ENCODE measurements at regions not wholly inside any gene's neighbourhood (a gene's known extent, or its start where the extent isn't known, plus 50 kb on each side); places are given as distances from the start of the nearest gene placed in this dataset.
"Not testable (repeated sequence)": the region's sequence is repeated elsewhere in the genome, so short reads cannot be mapped to it uniquely, and the experiment has no call there.

DNA sequence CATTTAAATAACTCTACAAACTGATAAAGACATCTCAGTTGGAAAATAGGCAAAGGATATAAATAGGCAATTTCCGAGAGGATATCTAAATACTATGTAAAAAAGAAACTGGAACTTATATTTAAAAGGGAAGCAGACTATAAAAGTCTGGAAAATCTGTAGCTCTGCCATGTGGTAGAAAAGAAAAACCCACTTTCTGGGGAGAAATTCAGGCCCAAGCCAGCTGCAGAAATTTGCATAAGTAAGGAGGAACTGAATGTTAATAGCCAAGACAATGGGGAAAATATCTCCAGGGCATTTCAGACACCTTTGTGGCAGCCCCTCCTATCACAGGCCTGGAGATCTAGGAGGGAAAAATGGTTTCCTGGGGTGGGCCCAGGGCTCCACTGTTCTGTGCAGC, 97.8 kb upstream of the ZBED5 start:
- Histone ChIP-seq H3K79me2 (no peaks in the 10 kb centered on the region), H3K9me3 (ENCODE audit: low read depth) (no peaks in the 10 kb centered on the region), H3K4me2 (no peak overlapping the region), H3K4me1 (ENCODE audit: insufficient read depth) (no peaks in the 10 kb centered on the region), H3K27me3 (no peaks in the 10 kb centered on the region), H2AFZ (no peak overlapping the region), H3K27ac (no peak overlapping the region), H3K36me3 (replicated peaks; ENCODE audit: insufficient read depth, low read depth) (no peaks in the 10 kb centered on the region), H3K9me2 (replicated peaks; ENCODE audit: insufficient read depth) (no peaks in the 10 kb centered on the region), H4K20me1 (ENCODE audit: insufficient read depth, poor library complexity, severe bottlenecking) (no peaks in the 10 kb centered on the region), H3K4me3 (no peak overlapping the region)
- DNase-seq (ENCODE audit: low spot score): no peak
- 82% methylated on average over 1 of the region's 1 CpG for WGBS (ENCODE audit: low lambda C conversion rate, missing lambda C conversion rate)
- TF ChIP-seq EZH2 (IDR thresholded peaks at IDR 0.05; ENCODE audit: borderline replicate concordance): no peak
- no peak for TF ChIP-seq EZH2phosphoT487 (IDR thresholded peaks at IDR 0.05; ENCODE audit: low read depth, severe bottlenecking, unreplicated experiment)
- TF ChIP-seq, protein P1, sequence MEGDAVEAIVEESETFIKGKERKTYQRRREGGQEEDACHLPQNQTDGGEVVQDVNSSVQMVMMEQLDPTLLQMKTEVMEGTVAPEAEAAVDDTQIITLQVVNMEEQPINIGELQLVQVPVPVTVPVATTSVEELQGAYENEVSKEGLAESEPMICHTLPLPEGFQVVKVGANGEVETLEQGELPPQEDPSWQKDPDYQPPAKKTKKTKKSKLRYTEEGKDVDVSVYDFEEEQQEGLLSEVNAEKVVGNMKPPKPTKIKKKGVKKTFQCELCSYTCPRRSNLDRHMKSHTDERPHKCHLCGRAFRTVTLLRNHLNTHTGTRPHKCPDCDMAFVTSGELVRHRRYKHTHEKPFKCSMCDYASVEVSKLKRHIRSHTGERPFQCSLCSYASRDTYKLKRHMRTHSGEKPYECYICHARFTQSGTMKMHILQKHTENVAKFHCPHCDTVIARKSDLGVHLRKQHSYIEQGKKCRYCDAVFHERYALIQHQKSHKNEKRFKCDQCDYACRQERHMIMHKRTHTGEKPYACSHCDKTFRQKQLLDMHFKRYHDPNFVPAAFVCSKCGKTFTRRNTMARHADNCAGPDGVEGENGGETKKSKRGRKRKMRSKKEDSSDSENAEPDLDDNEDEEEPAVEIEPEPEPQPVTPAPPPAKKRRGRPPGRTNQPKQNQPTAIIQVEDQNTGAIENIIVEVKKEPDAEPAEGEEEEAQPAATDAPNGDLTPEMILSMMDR (IDR thresholded peaks at IDR 0.05; ENCODE audit: poor library complexity): no peak

DNA sequence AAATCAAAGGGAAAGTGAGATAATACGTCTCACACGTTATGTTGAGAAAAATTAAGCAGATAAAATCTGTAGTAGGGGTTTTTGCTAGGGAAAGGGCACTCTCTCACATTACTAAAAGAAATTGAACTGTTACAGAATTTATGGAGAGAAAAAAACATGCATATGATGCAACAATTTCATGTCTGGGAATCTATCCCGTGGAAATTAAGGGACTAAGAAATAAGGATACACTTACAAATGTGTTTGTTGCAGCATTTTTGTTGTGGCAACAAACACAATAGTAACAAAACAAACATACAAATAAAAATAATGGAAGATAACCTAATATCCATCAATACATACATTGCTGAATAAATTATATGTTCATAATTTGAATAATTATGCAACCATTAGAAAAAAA, 96.3 kb upstream of the ZBED5 start:
- no peaks in the 10 kb centered on the region for H3K79me2 ChIP-seq
- no peaks in the 10 kb centered on the region for H3K27me3 ChIP-seq
- WGBS (ENCODE audit: low lambda C conversion rate, missing lambda C conversion rate): 93% methylated on average over 3 of the region's 3 CpGs
- no peak overlapping the region for H3K4me2 ChIP-seq
- H3K27ac ChIP-seq: no peak overlapping the region
- TF ChIP-seq EZH2phosphoT487 (IDR thresholded peaks at IDR 0.05; ENCODE audit: low read depth, severe bottlenecking, unreplicated experiment) (no peak), EZH2 (IDR thresholded peaks at IDR 0.05; ENCODE audit: borderline replicate concordance) (no peak)
- TF ChIP-seq, protein P1 (IDR thresholded peaks at IDR 0.05; ENCODE audit: poor library complexity): no peak
- H3K36me3 ChIP-seq (replicated peaks; ENCODE audit: insufficient read depth, low read depth): no peaks in the 10 kb centered on the region
- no peak for DNase-seq (ENCODE audit: low spot score)
- H3K4me1 ChIP-seq (ENCODE audit: insufficient read depth): no peaks in the 10 kb centered on the region
- H3K9me3 ChIP-seq (ENCODE audit: low read depth): no peaks in the 10 kb centered on the region
- no peak overlapping the region for H3K4me3 ChIP-seq
- H3K9me2 ChIP-seq (replicated peaks; ENCODE audit: insufficient read depth): no peaks in the 10 kb centered on the region
- no peak overlapping the region for H2AFZ ChIP-seq
- no peaks in the 10 kb centered on the region for H4K20me1 ChIP-seq (ENCODE audit: insufficient read depth, poor library complexity, severe bottlenecking)

DNA sequence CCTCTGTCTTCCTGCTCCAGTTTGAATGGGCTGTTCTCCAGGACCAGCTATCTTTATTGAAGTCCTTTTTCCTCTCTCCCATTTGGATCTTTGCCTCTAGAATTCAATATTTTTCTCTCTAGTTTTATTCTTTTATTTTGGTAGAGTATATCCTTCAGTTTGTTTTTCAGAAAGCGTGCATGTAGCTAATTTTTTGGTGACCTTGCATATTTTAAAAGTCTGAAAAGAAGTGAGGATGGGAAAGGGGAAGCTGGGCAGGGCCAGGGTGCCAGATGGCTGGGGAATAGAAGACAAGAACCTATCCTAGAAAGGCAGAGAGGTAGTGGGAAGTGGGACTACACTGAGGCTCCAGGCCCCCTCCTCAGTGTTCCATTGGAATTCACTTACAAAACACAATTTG, 95.0 kb upstream of the ZBED5 start:
- WGBS (ENCODE audit: low lambda C conversion rate, missing lambda C conversion rate): 14% methylated on average over 1 of the region's 1 CpG
- Histone ChIP-seq H3K27ac (no peak overlapping the region), H3K79me2 (no peaks in the 10 kb centered on the region), H3K4me1 (ENCODE audit: insufficient read depth) (no peaks in the 10 kb centered on the region), H2AFZ (no peak overlapping the region), H3K27me3 (no peaks in the 10 kb centered on the region), H3K9me2 (replicated peaks; ENCODE audit: insufficient read depth) (no peaks in the 10 kb centered on the region), H3K4me2 (no peak overlapping the region), H3K9me3 (ENCODE audit: low read depth) (no peaks in the 10 kb centered on the region), H3K4me3 (no peak overlapping the region), H3K36me3 (replicated peaks; ENCODE audit: insufficient read depth, low read depth) (no peaks in the 10 kb centered on the region), H4K20me1 (ENCODE audit: insufficient read depth, poor library complexity, severe bottlenecking) (no peaks in the 10 kb centered on the region)
- no peak for DNase-seq (ENCODE audit: low spot score)
- no peak for TF ChIP-seq EZH2 (IDR thresholded peaks at IDR 0.05; ENCODE audit: borderline replicate concordance)
- TF ChIP-seq, protein P1 (IDR thresholded peaks at IDR 0.05; ENCODE audit: poor library complexity): no peak
- TF ChIP-seq EZH2phosphoT487 (IDR thresholded peaks at IDR 0.05; ENCODE audit: low read depth, severe bottlenecking, unreplicated experiment): no peak

DNA sequence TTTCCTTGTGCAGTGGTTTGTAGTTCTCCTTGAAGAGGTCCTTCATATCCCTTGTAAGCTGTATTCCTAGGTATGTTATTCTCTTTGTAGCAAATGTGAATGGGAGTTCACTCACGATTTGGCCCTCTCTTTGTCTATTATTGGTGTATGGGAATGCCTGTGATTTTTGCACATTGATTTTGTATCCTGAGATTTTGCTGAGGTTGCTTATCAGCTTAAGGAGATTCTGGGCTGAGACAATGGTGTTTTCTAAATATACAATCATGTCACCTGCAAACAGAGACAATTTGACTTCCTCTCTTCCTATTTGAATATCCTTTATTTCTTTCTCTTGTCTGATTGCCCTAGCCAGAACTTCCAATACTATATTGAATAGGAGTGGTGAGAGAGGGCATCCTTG, 90.1 kb upstream of the ZBED5 start:
- not testable (repeated sequence) for H4K20me1 ChIP-seq (ENCODE audit: insufficient read depth, poor library complexity, severe bottlenecking); H3K9me3 ChIP-seq (ENCODE audit: low read depth); H3K27me3 ChIP-seq; H3K4me2 ChIP-seq; H3K27ac ChIP-seq; H3K36me3 ChIP-seq (replicated peaks; ENCODE audit: insufficient read depth, low read depth); H3K4me3 ChIP-seq; H2AFZ ChIP-seq; H3K4me1 ChIP-seq (ENCODE audit: insufficient read depth); H3K79me2 ChIP-seq; H3K9me2 ChIP-seq (replicated peaks; ENCODE audit: insufficient read depth); DNase-seq (ENCODE audit: low spot score)
- 67% methylated on average over 1 of the region's 1 CpG for WGBS (ENCODE audit: low lambda C conversion rate, missing lambda C conversion rate)

All from hepatocyte (in vitro differentiated cells).